ENCODE measurements at regions not wholly inside any gene's neighbourhood (a gene's known extent, or its start where the extent isn't known, plus 50 kb on each side); places are given as distances from the start of the nearest gene placed in this dataset.
"Not testable (repeated sequence)": the region's sequence is repeated elsewhere in the genome, so short reads cannot be mapped to it uniquely, and the experiment has no call there.

GRCh38 chr2:126154256-126154785 lies 501.6 kb upstream of the GYPC start:
- no peak for DNase-seq

- not testable (repeated sequence) for DNase-seq
These were observed 495.0 kb upstream of the GYPC start for GRCh38 chr2:126160950-126161349.

GRCh38 chr2:126172631-126173184 lies 483.2 kb upstream of the GYPC start:
- DNase-seq: no peak

GRCh38 chr2:126175222-126175621 lies 480.7 kb upstream of the GYPC start:
- no peak for DNase-seq

- no peak for DNase-seq
These were observed 478.5 kb upstream of the GYPC start for GRCh38 chr2:126177479-126177878.

GRCh38 chr2:126187668-126188067 lies 468.3 kb upstream of the GYPC start:
- no peak for DNase-seq

- no peak for DNase-seq
These were observed 466.4 kb upstream of the GYPC start for GRCh38 chr2:126189527-126189926.

GRCh38 chr2:126200538-126200937 lies 455.4 kb upstream of the GYPC start:
- no peak for DNase-seq

- no peak for DNase-seq
These were observed 447.7 kb upstream of the GYPC start for GRCh38 chr2:126208266-126208665.

GRCh38 chr2:126212735-126213134 lies 443.2 kb upstream of the GYPC start:
- no peak for DNase-seq

- no peak for DNase-seq
These were observed 436.9 kb upstream of the GYPC start for GRCh38 chr2:126219081-126219480.

- no peak for DNase-seq
These were observed 435.6 kb upstream of the GYPC start for GRCh38 chr2:126220331-126220730.

GRCh38 chr2:126221506-126221905 lies 434.5 kb upstream of the GYPC start:
- no peak for DNase-seq

GRCh38 chr2:126222278-126222677 lies 433.7 kb upstream of the GYPC start:
- no peak for DNase-seq

GRCh38 chr2:126224776-126225175 lies 431.2 kb upstream of the GYPC start:
- DNase-seq: no peak

- DNase-seq: no peak
These were observed 428.7 kb upstream of the GYPC start for GRCh38 chr2:126227250-126227649.

- no peak for DNase-seq
These were observed 427.4 kb upstream of the GYPC start for GRCh38 chr2:126228531-126228930.

GRCh38 chr2:126238251-126238650 lies 417.7 kb upstream of the GYPC start:
- no peak for DNase-seq

GRCh38 chr2:126239320-126239955 lies 416.5 kb upstream of the GYPC start:
- DNase-seq: no peak

- DNase-seq: no peak
These were observed 415.0 kb upstream of the GYPC start for GRCh38 chr2:126241001-126241400.

GRCh38 chr2:126241411-126241810 lies 414.5 kb upstream of the GYPC start:
- no peak for DNase-seq

GRCh38 chr2:126244937-126245336 lies 411.0 kb upstream of the GYPC start:
- no peak for DNase-seq

GRCh38 chr2:126253669-126254068 lies 402.3 kb upstream of the GYPC start:
- DNase-seq: no peak

GRCh38 chr2:126264625-126265024 lies 391.3 kb upstream of the GYPC start:
- no peak for DNase-seq

- no peak for DNase-seq
These were observed 386.0 kb upstream of the GYPC start for GRCh38 chr2:126269911-126270310.
